ENCODE measurements at regions not wholly inside any gene's neighbourhood (a gene's known extent, or its start where the extent isn't known, plus 50 kb on each side); places are given as distances from the start of the nearest gene placed in this dataset.

DNA sequence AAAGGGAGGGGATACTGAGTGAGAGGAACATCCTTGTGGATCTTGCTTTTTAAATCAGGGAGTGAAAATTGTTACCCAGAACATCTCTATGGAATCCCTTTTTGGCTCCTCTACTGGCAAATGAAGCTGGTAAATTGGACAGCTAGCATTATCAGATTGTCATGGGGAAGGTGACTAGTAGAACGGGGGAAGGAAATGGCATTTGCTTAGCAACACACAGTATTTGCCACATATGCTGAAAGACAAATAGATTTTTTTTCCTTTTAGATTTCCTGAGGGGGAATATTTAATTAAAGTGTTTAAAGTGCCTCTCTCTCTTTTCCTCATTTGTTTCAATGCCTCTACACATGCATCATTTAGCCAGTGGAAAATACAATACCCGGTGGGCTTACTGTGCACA lies 573.5 kb downstream of the BCKDHB start:
- no peak for DNase-seq

GRCh38 chr6:80676386-80676785 lies 569.9 kb downstream of the BCKDHB start:
- DNase-seq, result no peak

GRCh38 chr6:80674669-80675068 lies 568.2 kb downstream of the BCKDHB start:
- no peak for DNase-seq

DNA sequence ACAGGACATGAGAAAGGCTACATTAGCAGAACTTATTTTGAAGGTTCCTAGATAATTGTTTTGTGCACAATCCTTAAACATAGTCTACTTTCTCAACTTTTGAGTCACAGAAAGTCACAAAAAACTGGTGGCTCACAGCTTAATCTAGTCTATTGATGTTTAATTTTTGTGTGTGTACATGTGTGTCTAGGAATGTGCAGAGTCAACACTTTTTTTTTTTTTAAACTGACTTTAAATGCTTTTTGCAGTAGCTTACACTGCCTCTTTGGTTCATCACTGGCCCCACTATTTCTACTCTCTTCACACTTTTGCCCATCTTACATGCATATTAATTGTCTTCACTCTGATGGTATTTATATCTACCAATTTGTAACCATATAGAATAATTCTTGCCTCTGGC lies 566.9 kb downstream of the BCKDHB start:
- no peak for DNase-seq

DNA sequence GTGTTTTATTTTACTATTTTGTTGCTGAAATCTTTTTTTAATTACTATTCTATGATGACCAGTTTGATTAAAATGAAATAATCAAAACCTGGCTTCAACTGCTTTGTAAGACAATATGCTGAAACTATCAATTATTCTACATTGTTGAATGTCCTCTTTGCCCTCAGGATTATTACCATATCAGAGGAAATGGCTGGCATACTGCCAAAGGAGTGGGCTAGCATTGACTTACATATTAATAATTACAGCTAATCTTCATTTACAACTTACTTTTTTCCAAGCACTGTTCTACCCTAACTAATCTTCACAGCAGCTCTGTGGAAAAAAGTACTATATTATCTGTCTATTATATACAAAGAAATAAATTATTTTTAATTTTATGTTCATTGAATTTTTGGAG lies 560.5 kb downstream of the BCKDHB start:
- DNase-seq, result no peak

GRCh38 chr6:80658926-80659325 lies 552.5 kb downstream of the BCKDHB start:
- DNase-seq, result no peak

DNA sequence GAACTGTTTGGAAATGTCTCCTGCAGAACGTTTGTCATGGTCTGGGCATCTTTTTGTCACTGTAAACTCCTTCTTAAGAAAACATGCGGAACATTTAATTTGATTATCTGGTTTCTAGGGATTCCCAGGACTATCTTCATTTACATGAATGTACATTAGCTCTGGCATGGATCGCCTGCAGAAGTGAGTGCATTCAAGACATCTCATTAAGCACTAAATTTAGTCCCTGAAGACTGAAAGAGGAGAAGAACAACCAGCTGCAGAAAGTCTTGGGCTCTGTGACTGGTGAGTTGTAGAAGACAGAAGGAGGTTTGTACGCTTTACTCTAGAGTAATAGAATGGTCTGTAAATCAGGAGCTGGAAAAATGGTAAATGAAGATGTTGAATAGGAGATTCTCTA lies 540.7 kb downstream of the BCKDHB start:
- DNase-seq, result no peak

DNA sequence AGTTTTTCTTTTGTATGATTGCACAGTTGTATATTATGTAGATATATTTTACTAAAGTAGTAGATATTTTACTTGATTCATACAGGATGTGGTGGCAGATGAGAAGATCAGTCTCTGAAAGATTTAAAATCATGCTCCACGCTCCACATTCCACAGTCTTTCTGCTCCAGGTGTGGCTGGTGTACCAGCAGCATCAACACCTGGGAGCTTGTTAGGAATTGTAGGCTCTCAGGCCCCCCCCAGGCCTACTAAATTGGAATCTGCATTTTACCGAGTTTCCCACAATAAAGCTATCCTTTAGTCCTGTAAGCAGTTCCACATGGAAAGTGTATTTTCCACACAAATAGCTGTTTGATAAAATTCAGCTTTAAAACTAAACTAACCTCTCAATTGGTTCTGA lies 537.4 kb downstream of the BCKDHB start:
- no peak for DNase-seq

- DNase-seq, result no peak
Observed at GRCh38 chr6:80642452-80642851, 536.0 kb downstream of the BCKDHB start.

DNA sequence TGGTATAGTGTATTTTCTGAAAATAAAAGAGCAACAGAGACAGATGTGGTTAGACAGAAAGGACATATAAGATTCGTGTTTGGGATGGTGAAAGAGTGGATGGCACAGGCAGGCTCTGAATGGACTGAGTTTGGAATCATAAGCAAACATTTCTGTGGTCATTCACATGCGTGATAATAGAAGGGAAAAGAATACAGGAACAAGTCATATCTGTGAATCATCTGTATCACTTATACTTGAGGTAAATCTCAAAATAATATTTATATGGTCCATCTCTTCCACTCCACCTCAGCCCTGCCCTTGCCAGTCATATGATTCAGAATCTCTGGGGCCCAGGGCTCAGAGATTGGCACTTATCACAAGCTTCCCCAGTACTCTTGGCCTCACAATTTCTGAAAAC lies 535.1 kb downstream of the BCKDHB start:
- DNase-seq, result no peak

- no peak for DNase-seq
Observed at GRCh38 chr6:80640176-80640575, 533.7 kb downstream of the BCKDHB start.

- no peak for DNase-seq
Observed at GRCh38 chr6:80639181-80639629, 532.7 kb downstream of the BCKDHB start.

DNA sequence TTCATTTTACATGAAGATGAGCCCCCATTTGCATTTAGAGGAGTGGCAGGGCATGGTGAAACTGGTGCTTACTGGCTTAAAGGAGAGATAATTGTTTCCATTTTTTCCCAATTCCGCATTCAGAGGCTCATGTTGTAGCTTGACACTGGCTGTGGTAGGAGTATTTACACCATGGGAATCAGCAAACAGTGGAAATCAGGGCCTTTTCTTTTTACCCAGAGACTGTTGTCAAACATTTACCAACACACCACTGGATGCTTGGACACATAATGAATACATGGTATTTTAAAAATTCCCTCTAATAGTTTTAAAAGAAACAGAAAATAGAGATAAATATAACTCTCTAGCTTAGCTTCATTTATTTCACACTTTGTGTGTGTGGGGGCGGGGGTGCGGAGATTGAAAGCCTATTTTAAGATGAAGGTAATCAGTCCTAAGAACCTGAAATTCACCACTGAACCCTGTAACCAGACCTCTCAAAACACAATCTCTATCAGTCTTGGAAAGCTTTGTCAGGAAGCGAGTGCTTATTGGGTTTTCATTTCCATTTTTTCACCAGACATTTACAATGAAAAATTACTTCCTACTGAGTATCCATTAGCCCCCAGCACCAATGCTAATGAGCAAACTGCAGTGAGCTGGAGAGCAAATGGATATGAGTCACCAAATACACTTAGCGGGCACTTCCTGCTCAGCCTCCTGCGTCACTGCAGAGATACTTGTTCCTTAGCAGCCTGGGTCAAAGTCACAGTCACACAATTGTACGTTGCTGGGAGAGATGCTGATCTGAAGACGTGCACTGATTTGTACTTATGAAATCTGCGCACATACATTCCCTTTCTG lies 532.0 kb downstream of the BCKDHB start:
- peak; percentile 18 to 33 for DNase-seq

GRCh38 chr6:80637312-80637711 lies 530.8 kb downstream of the BCKDHB start:
- DNase-seq, result no peak

GRCh38 chr6:80636689-80637088 lies 530.2 kb downstream of the BCKDHB start:
- DNase-seq, result no peak

DNA sequence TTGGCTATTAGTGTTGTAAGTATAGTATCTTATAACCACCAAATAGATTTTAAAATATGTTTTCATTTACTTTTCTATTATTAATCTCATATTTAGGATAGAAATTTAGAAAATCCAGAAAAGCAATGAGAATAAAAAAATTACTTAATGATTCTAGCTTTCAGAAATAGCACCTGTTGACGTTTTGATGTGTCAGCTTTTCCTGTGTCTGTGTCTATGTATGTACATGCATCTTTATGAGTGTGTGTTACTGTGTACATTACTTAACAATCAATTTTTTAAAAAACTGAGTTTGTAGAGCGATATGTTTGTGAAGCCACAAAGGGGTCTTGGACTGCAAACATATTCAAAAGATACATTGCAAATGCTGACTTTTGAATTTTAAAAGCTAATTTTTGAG lies 526.9 kb downstream of the BCKDHB start:
- DNase-seq, result no peak

- no peak for DNase-seq
Observed at GRCh38 chr6:80625405-80625804, 518.9 kb downstream of the BCKDHB start.

GRCh38 chr6:80623066-80623815 lies 516.8 kb downstream of the BCKDHB start:
- no peak for DNase-seq

- DNase-seq, result no peak
Observed at GRCh38 chr6:80622641-80623040, 516.2 kb downstream of the BCKDHB start.

GRCh38 chr6:80618953-80619352 lies 512.5 kb downstream of the BCKDHB start:
- no peak for DNase-seq

GRCh38 chr6:80610846-80611245 lies 504.4 kb downstream of the BCKDHB start:
- no peak for DNase-seq

DNA sequence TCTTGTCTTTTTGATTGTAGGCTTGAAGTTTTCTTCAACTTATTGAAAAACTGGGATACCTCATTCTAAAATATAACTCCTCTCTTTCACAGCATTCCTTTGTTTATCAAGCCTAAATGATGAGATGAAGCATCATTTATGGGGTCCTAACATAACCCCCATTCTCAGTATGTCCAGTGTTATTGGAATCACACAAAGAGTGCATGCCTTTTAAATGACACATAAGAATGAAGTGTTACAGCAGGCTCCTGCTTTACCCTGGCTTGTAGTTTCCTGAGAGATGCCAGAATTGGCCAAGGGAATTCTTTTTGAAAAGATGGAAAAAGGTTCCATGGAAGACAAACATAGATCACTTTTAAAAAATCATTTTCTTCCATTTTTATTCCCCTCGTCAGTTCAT lies 502.4 kb downstream of the BCKDHB start:
- DNase-seq, result no peak

GRCh38 chr6:80607811-80608391 lies 501.4 kb downstream of the BCKDHB start:
- DNase-seq, result peak; percentile 75 to 78
